GM18951 (cell line): ENCODE measurements at regions not wholly inside any gene's neighbourhood (a gene's known extent, or its start where the extent isn't known, plus 50 kb on each side); places are given as distances from the start of the nearest gene placed in this dataset.

Experiments used
- POLR2A ChIP-seq: IDR thresholded peaks from 4 replicates; pipeline ENCODE4 v1.6.1; 2011; ENCODE audit warnings: mild to moderate bottlenecking; ENCODE audit not compliant: insufficient read length, insufficient read depth; ENCODE audit errors: extremely low read depth
- in situ Hi-C: fragments of 300-500 bp; cut with MboI; formaldehyde crosslinking; loops from one replicate; pipeline ENCODE4 v1.12.0; 2022; ENCODE audit warnings: low sequenced_read_pairs, mixed read lengths, inconsistent platforms; ENCODE audit not compliant: unreplicated experiment

DNA sequence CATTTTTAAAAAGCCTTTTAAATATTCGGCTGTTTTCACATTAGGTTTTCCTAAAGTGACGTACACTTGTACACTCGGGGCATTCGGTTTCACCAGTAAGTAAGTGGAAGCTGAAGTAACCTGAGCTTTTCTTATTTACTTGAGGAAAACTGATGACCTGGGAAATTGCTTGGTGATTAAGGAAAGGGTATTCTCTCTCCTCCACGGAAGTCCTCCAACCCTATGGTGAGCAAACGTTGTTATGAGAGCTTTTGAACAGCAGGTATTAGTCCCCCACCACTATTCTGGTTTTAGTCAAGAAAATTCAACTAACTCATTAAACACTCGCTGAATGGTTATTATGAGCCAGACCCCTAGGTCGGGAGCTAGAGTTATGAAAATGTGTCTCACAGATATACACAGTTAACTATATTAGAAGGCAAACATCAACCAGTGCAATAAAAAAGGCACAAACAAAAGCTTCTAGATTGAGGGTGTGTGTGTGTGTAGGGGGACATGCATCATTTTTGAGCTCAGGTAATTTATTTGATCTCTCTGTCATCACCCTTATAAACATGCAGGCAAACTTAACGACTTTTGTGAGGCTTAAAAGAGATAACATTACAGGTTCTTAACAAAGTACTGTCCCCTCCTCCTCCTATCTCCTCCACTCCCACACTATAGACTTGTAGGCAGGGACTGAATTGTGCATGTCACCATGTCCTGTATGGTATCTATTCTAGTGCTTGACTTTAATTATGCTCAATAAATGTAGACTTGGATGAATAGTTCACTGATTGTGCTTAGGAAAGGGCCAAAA lies 143.3 kb upstream of the MB21D2 start:
- in situ Hi-C loops: loop anchor here (25.0 kb wide), 1 partner anchor 499 kb away; no protein-coding TSS in a partner anchor
- no peak for TF ChIP-seq POLR2A

DNA sequence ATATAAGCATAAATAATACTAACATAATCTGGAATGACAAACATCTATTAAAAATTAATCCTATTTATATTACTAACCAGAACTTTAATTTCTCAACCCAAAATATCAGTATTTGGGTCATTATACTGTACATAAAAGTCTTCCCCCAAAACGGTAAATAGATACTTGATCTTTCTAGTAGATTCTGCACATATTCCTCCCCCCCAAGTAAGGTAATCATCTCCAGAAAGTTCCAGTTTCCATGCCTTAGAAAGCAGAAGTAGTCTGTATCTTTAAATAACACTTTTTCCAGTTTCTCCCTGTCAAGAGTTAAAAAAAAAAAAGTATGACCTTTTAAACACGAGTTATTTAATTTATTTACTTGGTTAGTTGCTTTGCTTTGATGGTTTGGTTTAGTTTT lies 150.7 kb upstream of the MB21D2 start:
- in situ Hi-C loops: loop anchor here (25.0 kb wide), 1 partner anchor 506 kb away; no protein-coding TSS in a partner anchor
- TF ChIP-seq POLR2A: no peak

DNA sequence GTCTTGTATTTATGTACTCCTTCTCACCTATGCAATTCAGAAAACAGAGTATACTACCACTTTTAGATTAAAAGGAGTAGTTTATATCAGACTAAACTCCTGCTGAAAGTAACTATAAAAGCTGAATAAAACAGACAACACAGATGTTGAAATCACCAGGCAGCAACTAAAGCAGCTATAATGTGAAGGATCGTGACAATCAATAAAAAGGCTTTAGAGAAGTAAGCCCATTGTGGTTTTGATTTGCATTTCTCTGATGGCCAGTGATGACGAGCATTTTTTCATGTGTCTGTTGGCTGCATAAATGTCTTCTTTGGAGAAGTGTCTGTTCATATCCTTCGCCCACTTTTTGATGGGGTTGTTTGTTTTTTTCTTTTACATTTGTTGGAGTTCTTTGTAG lies 152.1 kb upstream of the MB21D2 start:
- in situ Hi-C loops: loop anchor here (25.0 kb wide), 1 partner anchor 507 kb away; no protein-coding TSS in a partner anchor

DNA sequence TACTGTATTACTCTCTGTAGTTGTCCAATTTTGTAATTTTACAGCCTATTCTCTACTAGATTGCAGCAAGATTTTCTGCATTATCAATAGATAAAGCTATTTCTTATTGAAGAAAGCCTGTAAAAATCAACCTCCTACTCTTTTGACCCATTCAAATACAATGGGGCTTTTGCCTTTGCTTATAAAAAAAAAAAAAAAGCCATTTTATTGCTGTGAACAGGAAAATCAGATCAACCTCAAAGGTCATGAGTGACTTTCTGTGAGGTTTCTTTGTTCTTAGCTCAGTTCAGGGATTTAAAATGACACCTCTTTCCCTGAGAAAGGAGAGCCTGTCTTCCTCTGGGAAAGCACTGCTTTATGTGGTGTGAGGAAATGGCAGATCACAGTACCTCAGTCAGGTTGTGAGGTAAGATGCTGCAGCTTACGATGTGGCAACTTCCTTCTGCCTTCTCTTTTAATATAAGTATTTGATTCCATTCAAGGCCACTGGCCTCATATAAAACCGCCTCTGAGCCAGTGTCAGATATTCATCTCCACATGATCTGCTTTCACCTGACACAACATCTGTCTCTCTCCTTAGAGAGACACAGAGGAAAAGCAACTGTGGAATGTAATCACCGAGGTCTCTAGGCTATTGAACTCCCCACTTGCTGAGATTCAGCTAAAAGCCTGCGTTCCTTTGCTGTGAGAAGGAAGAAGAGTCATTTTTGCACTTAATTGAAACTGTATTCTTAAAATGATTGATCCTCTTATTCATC lies 161.5 kb upstream of the MB21D2 start:
- in situ Hi-C loops: no loop called here
- no peak for TF ChIP-seq POLR2A

DNA sequence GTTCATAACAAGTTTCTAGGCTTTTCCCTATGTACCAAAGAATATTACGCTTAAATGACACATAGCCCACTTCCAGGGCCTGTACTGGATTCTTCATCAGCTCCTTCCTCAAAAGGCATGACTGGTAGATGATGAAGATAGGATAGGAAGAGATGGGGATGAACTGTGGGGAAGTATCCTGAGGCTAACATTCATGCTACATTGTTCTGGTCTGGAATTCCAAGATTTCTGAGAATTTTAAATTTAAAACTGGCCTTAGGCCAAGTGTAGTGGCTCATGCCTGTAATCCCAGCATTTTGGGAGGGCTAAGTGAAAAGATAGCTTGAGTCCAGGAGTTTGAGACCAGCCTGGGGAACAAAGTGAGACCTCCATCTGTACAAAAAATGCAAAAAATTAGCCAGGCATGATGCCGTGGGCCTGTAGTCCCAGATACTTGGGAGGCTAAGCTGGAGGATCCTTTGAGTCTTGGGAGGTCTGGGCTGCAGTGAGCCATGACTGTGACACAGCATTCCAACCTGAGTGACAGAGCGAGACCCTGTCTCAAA lies 160.1 kb upstream of the PLAAT1 start:
- in situ Hi-C loops: no loop called here
- no peak for TF ChIP-seq POLR2A

DNA sequence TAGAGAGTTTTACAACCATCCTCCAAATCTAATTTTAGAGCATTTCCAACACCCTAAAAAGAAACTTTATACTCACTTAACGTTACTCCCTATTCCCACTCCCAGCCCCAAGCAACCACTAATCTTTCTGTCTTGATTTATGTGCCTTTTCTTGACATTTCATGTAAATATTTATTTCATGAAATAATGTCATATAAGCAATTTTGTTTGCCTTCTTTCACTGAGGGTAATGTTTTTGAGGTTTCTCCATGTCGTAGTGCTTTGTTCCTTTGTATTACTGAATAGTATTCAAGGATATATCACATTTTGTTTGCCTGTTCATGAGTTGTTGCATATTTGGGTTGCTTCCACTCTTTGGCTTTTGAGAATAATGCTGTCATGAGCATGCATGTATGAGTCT lies 155.4 kb upstream of the PLAAT1 start:
- in situ Hi-C loops: no loop called here
- no peak for TF ChIP-seq POLR2A

DNA sequence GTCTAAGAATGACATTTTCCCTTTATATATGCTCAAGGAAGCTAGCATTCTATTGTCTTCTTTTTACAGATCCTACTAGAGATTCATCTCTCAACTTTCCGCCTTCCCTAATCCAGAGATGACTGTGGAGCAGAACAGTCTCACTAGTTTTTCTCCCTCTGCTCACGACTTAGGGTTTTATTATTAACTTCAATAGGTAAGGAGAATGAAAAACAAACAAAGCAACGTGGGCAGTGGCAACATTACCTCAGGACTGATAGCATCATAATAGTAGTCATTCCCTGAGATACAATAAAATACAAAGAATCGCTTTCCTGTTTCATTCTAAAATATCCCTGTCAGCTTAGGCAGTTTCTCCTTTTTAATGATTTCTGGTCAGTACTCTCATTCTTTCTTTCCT lies 154.3 kb upstream of the PLAAT1 start:
- in situ Hi-C loops: no loop called here
- no peak for TF ChIP-seq POLR2A

DNA sequence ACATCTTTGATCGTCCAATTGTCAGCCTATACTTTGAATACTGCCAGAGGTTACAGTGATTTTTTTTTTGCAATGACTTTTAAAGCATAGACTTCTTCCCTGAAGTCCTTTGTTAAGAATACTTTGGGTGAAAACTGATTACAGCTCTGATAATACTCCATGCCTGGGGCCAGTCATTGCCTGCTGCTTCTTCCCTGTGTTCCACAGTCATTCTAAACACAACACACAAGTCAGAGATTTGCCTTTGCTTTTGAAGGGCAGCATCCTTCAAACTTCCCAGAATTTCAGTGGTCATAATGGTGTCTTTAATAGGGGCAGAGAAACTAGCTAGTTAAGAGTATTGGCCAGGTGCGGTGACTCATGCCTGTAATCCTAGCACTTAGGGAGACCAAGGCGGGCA lies 153.7 kb upstream of the PLAAT1 start:
- in situ Hi-C loops: no loop called here
- no peak for TF ChIP-seq POLR2A

DNA sequence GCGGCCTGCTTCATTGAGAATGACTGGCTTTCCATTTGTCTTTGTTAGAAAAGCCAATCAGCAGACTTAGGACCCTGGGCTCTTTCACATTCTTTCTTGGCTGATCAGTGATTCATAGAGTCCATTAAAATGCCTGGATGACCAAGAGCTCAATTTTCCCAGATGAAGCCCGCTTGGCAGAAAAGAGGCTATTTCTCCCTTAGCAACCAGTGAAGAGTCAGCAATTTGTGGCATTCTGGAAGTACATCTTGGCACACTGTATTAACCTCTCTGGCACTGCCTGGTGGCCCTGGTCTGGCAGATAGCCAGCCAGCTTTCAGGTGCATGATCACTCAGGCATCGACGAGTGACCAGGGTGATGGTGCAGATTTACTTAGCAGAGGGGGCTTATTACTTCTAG lies 145.7 kb upstream of the PLAAT1 start:
- TF ChIP-seq POLR2A: no peak

DNA sequence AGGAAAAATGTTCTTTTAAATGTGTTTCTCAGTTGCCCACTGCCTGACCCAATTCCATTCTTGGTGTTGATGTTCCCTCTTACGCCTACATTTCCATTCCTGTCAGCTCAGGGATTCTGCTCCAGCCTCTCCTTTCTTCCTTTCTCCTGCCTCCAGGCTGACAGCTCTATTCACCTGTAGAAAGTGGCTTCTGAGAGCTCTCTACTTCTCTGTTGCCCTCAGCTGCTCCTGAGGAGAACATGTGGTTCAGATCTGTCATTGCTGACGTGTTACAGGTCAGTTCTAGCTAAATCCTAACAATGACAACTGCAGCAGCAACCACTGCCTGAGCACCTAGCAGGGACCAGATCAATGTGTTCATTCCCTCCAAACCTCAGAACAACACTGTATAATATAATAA lies 144.9 kb upstream of the PLAAT1 start:
- in situ Hi-C loops: no loop called here

More for the DNA sequence above, 145.7 kb upstream of the PLAAT1 start:
- in situ Hi-C loops: no loop called here

DNA sequence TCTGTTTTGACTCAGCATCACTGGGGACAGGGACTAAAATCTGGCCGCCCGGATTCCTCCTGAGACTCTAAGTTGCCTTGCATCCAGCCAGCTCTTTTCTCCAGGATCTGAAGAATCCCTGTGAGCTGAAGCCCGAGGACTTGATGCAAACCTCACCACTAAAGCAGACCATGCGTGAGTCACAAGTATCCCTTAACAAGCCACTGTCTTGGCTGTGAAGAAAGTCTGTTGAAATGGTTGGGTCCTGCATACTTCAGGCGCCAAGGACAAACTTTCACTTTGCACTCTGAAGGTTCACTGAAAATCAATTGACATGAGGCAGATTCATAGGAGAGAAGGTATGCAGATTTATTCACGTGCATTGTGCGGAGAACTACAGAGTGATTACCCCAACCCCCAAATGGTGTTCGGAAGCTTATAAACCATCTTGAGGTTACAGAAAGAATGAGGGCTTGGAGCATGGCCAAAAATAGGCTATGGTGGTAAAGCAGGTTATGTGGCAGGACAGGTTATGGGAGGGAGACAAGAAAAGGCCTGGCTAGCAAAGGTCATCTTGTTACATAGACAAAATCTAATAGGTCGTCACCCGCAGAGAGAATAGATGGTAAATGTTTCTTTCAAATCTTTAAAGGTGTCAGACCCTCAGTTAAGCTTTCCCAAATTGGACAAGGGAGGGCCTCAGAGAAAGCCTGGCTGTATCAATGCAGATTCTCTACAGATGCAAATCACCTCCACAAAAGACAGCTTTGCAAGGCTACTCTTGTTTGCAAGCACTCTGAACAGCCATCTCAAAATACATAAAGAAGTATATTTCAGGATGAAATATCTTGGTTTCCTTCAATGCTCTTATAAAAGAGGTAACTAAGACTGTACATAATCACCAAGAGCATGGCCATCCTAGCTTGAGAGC lies 126.3 kb upstream of the PLAAT1 start:
- no peak for TF ChIP-seq POLR2A
- in situ Hi-C loops: no loop called here

More for the DNA sequence above, 144.9 kb upstream of the PLAAT1 start:
- TF ChIP-seq POLR2A: no peak

DNA sequence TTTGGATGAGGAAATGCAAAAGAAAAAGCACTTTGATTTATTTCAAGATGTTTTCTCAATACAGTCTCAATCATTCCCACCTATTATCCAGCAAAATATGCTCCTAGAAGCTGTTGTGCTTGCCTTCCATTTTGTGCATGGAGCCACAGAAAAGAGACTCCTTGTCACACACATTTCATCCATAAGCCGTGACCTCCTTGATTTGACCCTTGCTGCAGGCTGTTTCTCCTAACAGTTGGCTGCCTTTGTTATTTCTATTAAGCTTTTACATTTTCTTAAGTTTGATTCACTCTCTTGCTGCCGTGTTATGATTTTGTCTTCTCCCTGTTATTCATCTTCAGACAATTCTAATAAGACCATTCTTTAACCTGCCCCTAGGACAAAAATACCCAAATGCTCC lies 124.2 kb upstream of the PLAAT1 start:
- TF ChIP-seq POLR2A: no peak
- in situ Hi-C loops: no loop called here

DNA sequence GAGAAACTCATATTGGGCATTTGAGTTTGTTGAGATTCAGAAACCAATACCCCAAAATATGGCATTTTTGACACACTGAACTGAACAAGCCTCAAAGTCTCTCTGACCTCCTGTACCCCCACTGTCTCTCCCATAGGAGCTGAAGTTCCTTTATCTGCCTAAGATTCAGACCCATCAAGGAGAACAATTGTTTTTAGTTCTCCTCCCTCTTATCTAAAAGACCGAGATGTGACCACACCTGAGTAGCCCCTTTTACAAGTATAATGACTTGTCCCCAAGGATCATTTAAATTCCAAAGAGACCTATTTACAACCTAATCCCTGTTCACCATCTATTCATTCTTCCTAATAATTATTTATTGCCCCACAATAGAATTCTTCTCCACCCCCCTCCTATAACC lies 122.1 kb upstream of the PLAAT1 start:
- in situ Hi-C loops: no loop called here
- TF ChIP-seq POLR2A: no peak

DNA sequence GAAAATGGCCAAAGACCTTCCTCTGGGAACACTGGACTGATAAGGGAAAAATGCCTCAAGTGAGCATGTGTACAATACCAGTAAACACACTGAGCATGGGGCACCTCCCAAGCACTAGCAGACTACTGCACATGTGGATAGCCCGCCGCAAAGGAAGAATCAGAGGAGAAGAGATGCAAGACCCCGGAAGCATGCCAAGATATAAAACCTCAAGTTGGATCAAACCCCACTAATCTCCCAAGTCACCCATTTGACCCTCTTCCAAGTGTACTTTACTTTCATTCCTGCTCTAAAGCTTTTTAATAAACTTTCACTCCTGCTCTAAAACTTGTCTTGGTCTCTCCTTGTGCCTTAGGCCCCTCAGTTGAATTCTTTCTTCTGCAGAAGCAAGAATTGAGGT lies 121.1 kb upstream of the PLAAT1 start:
- TF ChIP-seq POLR2A: no peak
- in situ Hi-C loops: no loop called here
